Right lobe of liver (tissue), 4 donors: ENCODE measurements at regions not wholly inside any gene's neighbourhood (a gene's known extent, or its start where the extent isn't known, plus 50 kb on each side); places are given as distances from the start of the nearest gene placed in this dataset.
"Not testable (repeated sequence)": the region's sequence is repeated elsewhere in the genome, so short reads cannot be mapped to it uniquely, and the experiment has no call there.

Source experiments
- POLR2A ChIP-seq: fragments of 450-650 bp; IDR thresholded peaks from one replicate; pipeline ENCODE4 v1.6.1; 2017; ENCODE audit warnings: antibody characterized with exemption, mild to moderate bottlenecking
- TF ChIP-seq, protein P1 (sequence below), 4 donors: fragments of 200-600 bp in 3 of 4; fragments of 450-650 bp in 1 of 4; IDR thresholded peaks; one replicate each; pipeline versions ENCODE4 v1.5.1 to v1.8.0; 2016 to 2022; ENCODE audit warnings: antibody characterized with exemption in 4 of 4, mild to moderate bottlenecking in 2 of 4
- donor health status: DM: no; HTN: no; CAD: no.
- donor health status: DM: no; HTN: no; CAD: no.
- donor health status: DM: no; HTN: yes; CAD: no.

DNA sequence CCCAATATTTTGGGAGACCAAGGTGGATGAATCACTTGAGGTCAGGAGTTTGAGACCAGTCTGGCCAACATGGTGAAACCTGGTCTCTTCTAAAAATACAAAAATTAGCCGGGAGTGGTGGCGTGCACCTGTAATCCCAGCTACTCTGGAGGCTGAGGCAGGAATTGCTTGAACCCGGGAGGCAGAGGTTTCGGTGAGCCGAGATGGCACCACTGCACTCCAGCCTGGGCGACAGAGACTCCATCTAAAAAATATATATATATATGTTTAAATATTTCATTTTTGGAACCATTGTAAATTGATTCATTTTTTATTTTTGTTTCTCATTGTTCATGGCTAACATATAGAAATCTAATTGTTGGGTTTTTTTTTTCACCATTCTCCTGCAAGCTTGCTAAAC lies 146.9 kb downstream of the BRD1 start:
- TF ChIP-seq, protein P1, sequence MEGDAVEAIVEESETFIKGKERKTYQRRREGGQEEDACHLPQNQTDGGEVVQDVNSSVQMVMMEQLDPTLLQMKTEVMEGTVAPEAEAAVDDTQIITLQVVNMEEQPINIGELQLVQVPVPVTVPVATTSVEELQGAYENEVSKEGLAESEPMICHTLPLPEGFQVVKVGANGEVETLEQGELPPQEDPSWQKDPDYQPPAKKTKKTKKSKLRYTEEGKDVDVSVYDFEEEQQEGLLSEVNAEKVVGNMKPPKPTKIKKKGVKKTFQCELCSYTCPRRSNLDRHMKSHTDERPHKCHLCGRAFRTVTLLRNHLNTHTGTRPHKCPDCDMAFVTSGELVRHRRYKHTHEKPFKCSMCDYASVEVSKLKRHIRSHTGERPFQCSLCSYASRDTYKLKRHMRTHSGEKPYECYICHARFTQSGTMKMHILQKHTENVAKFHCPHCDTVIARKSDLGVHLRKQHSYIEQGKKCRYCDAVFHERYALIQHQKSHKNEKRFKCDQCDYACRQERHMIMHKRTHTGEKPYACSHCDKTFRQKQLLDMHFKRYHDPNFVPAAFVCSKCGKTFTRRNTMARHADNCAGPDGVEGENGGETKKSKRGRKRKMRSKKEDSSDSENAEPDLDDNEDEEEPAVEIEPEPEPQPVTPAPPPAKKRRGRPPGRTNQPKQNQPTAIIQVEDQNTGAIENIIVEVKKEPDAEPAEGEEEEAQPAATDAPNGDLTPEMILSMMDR (IDR thresholded peaks at IDR 0.05): not testable (repeated sequence)
- TF ChIP-seq POLR2A: not testable (repeated sequence)
